Body of pancreas (tissue), 4 donors: ENCODE measurements at regions not wholly inside any gene's neighbourhood (a gene's known extent, or its start where the extent isn't known, plus 50 kb on each side); places are given as distances from the start of the nearest gene placed in this dataset.
A peak's percentile ranks its signal among the peaks of the same experiment; 100 is the strongest.

Experiments
- ATAC-seq: fragments of 150-250 bp; one replicate; pipeline ENCODE4 v1.9.1; 2016
- DNase-seq, 4 donors: peaks; one replicate each; pipeline ENCODE4 v3.0.0-alpha.2; 2019
- H3K27ac ChIP-seq, 4 donors: fragments of 200-600 bp; sonication (generic); 1 replicate in 3 of 4; 2 replicates in 1 of 4; pipeline versions ENCODE4 v1.5.1 to v1.6.1; 2016 to 2019; ENCODE audit warnings: mild to moderate bottlenecking in 1 of 4, mixed read lengths in 1 of 4, moderate library complexity in 1 of 4
- H3K27me3 ChIP-seq, 2 donors: fragments of 200-600 bp; sonication (generic); one replicate each; pipeline ENCODE4 v1.6.0; 2016; ENCODE audit warnings: mild to moderate bottlenecking in 1 of 2
- H3K36me3 ChIP-seq, 2 donors: fragments of 200-600 bp; sonication (generic); replicated peaks in 1 of 2; 2 replicates each; pipeline ENCODE4 v1.5.1; 2016; ENCODE audit warnings: low read depth in 2 of 2; ENCODE audit not compliant: insufficient read depth in 1 of 2
- H3K4me1 ChIP-seq: fragments of 200-600 bp; sonication (generic); one replicate; pipeline ENCODE4 v1.6.0; 2016
- H3K4me3 ChIP-seq, 2 donors: fragments of 200-600 bp; sonication (generic); 1 replicate in 1 of 2; 2 replicates in 1 of 2; pipeline ENCODE4 v1.5.1; 2016 to 2019
- H3K9me3 ChIP-seq, 3 donors: fragments of 200-600 bp; sonication (generic); 1 replicate in 2 of 3; 2 replicates in 1 of 3; pipeline ENCODE4 v1.5.1; 2016
- CTCF ChIP-seq, 7 experiments: fragments of 450-650 bp in 4 of 7; fragments of 200-600 bp in 3 of 7; sonication (generic) in 3 of 7; IDR thresholded peaks; one replicate each; pipeline ENCODE4 v1.5.1; 2016 to 2019; ENCODE audit warnings: antibody characterized with exemption in 7 of 7
- POLR2A ChIP-seq, 3 donors: fragments of 450-650 bp; IDR thresholded peaks; one replicate each; pipeline ENCODE4 v1.6.1; 2016; ENCODE audit warnings: antibody characterized with exemption in 3 of 3, mild to moderate bottlenecking in 2 of 3
- WGBS, 2 donors: methylation state at CpG; one replicate each; pipeline ENCODE4 v1.1.5; 2017; 5-methylcytosine and 5-hydroxymethylcytosine counted together
- intact Hi-C: fragments of 100-400 bp; cut with DNase I; formaldehyde crosslinking; loops from one replicate; pipeline ENCODE4 v1.15.1; 2023

GRCh38 chr1:42052072-42052699 is 101.0 kb upstream of the GUCA2B start:
- Histone ChIP-seq H3K27ac (no peak overlapping the region), H3K36me3 (no peaks in the 10 kb centered on the region), H3K9me3 (no peaks in the 10 kb centered on the region), H3K4me3 (no peak overlapping the region), H3K27me3 (no peaks in the 10 kb centered on the region), H3K4me1 (peaks cover under 1% of the 10 kb centered on the region)
- WGBS, 2 donors: 62 to 68% methylated on average over 5 of the region's 5 CpGs
- no peak for TF ChIP-seq POLR2A (IDR thresholded peaks at IDR 0.05)
- TF ChIP-seq CTCF (IDR thresholded peaks at IDR 0.05): no peak
- intact Hi-C loops: no loop called here
- ATAC-seq (no peak), DNase-seq (no peak)

DNA sequence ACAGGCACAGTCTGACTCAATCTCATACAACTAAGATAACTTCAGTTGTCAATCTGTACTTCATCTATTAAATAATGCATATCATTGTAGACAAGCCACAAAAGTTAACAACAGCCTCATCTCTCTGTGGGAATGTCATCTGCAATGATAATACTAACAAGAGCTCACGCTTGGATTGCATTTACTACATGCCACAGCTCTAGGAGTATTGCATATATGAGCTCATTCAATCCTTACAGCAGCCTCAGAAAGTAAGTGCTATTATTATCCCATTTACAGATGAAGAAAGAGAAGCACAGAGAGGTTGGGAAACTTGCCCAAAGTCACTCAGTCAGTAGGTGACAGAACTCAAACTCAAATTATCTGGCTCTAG is 105.7 kb upstream of the GUCA2B start:
- H3K27ac ChIP-seq: peak overlapping the region in 3 of 4 donors; percentile 17 to 57 (median 47)
- H3K4me3 ChIP-seq: no peak overlapping the region
- TF ChIP-seq CTCF (IDR thresholded peaks at IDR 0.05) (no peak), POLR2A (IDR thresholded peaks at IDR 0.05) (no peak)
- ATAC-seq (no peak), DNase-seq (no peak)
- H3K9me3 ChIP-seq: no peaks in the 10 kb centered on the region
- no peaks in the 10 kb centered on the region for H3K27me3 ChIP-seq
- peaks cover 9% of the 10 kb centered on the region for H3K4me1 ChIP-seq
- 83 to 88% methylated on average over 1 of the region's 1 CpG for WGBS, 2 donors
- intact Hi-C loops: no loop called here
- no peaks in the 10 kb centered on the region for H3K36me3 ChIP-seq

GRCh38 chr1:42046761-42047507 is 106.3 kb upstream of the GUCA2B start:
- ATAC-seq: peak; percentile 89
- no peak for TF ChIP-seq POLR2A (IDR thresholded peaks at IDR 0.05)
- TF ChIP-seq CTCF (IDR thresholded peaks at IDR 0.05): no peak

GRCh38 chr1:42044346-42044745 is 108.9 kb upstream of the GUCA2B start:
- no peak for TF ChIP-seq POLR2A (IDR thresholded peaks at IDR 0.05)
- no peak for TF ChIP-seq CTCF (IDR thresholded peaks at IDR 0.05)
- Histone ChIP-seq H3K27me3 (no peaks in the 10 kb centered on the region), H3K9me3 (no peaks in the 10 kb centered on the region), H3K36me3 (no peaks in the 10 kb centered on the region), H3K27ac (no peak overlapping the region), H3K4me3 (no peak overlapping the region), H3K4me1 (peaks cover 27% of the 10 kb centered on the region)
- ATAC-seq (no peak), DNase-seq (no peak)
- intact Hi-C loops: no loop called here
- 91 to 92% methylated on average over 3 of the region's 3 CpGs for WGBS, 2 donors

More at GRCh38 chr1:42046761-42047507, 106.3 kb upstream of the GUCA2B start:
- Histone ChIP-seq H3K36me3 (no peaks in the 10 kb centered on the region), H3K4me1 (peaks cover 9% of the 10 kb centered on the region), H3K27ac (peak overlapping the region in 3 of 4 donors; percentile 17 to 57 (median 47)), H3K4me3 (no peak overlapping the region), H3K27me3 (no peaks in the 10 kb centered on the region), H3K9me3 (no peaks in the 10 kb centered on the region)
- WGBS, 2 donors: 35 to 45% methylated on average over 4 of the region's 4 CpGs
- intact Hi-C loops: no loop called here
- peak; percentile 66 to 83 (median 80) for DNase-seq
